Tibial nerve (tissue), 4 donors: ENCODE measurements at regions not wholly inside any gene's neighbourhood (a gene's known extent, or its start where the extent isn't known, plus 50 kb on each side); places are given as distances from the start of the nearest gene placed in this dataset.

Source experiments
- CTCF ChIP-seq, 5 experiments: fragments of 200-600 bp in 3 of 5; fragments of 450-650 bp in 2 of 5; sonication (generic) in 3 of 5; IDR thresholded peaks; one replicate each; pipeline ENCODE4 v1.5.1; 2016 to 2019; ENCODE audit warnings: antibody characterized with exemption in 5 of 5, mild to moderate bottlenecking in 3 of 5, moderate library complexity in 2 of 5
- EP300 ChIP-seq, 2 donors: sonication (generic); formaldehyde crosslinking; IDR thresholded peaks; one replicate each; pipeline ENCODE4 v1.6.1; 2017; ENCODE audit warnings: antibody characterized with exemption in 2 of 2, mild to moderate bottlenecking in 1 of 2
- POLR2A ChIP-seq, 2 donors: fragments of 450-650 bp; IDR thresholded peaks; one replicate each; pipeline ENCODE4 v1.6.1; 2017; ENCODE audit warnings: antibody characterized with exemption in 2 of 2, mild to moderate bottlenecking in 2 of 2, moderate library complexity in 2 of 2

- TF ChIP-seq POLR2A (IDR thresholded peaks at IDR 0.05) (no peak), CTCF (IDR thresholded peaks at IDR 0.05) (no peak), EP300 (IDR thresholded peaks at IDR 0.05) (no peak)
Measured at GRCh38 chrX:118179718-118180117, 63.1 kb upstream of the KLHL13 start.
